ENCODE measurements at regions not wholly inside any gene's neighbourhood (a gene's known extent, or its start where the extent isn't known, plus 50 kb on each side); places are given as distances from the start of the nearest gene placed in this dataset.

- TF ChIP-seq CHD2 (IDR thresholded peaks at IDR 0.05; ENCODE audit: low read length, partially characterized antibody) (no peak), EZH2phosphoT487 (IDR thresholded peaks at IDR 0.05; ENCODE audit: borderline replicate concordance, low read depth) (no peak), FOXM1 (IDR thresholded peaks at IDR 0.05; ENCODE audit: low read depth) (no peak), MEF2A (IDR thresholded peaks at IDR 0.05; ENCODE audit: borderline replicate concordance, low read depth) (no peak), YY1 (IDR thresholded peaks at IDR 0.05; ENCODE audit: low read depth) (no peak), PBX3 (IDR thresholded peaks at IDR 0.05) (no peak), MXI1 (IDR thresholded peaks at IDR 0.05; ENCODE audit: low read depth, low read length) (no peak)
Measured at GRCh38 chr5:3386637-3387036, 209.0 kb upstream of the IRX1 start (continued).

- POLR2A ChIA-PET: no interaction called here
Measured at GRCh38 chr5:3385991-3386519, 209.6 kb upstream of the IRX1 start.

More at GRCh38 chr5:3385991-3386519, 209.6 kb upstream of the IRX1 start:
- no peak overlapping the region for H3K4me3 ChIP-seq (ENCODE audit: low read depth in 2 of 2, low read length in 1 of 2)
- no peaks in the 10 kb centered on the region for H3K9me2 ChIP-seq
- CTCF ChIA-PET: no interaction called here
- 6% methylated on average over 16 of the region's 16 CpGs for WGBS (ENCODE audit: low lambda C conversion rate)
- H3K27ac ChIP-seq (ENCODE audit: low read depth in 2 of 2, low read length in 1 of 2): no peak overlapping the region
- TF ChIP-seq NRF1 (IDR thresholded peaks at IDR 0.05; ENCODE audit: low read depth, low read length): no peak
- no peak for TF ChIP-seq ZBTB33 (IDR thresholded peaks at IDR 0.05; ENCODE audit: borderline replicate concordance, low read depth)
- no peak for TF ChIP-seq MAX (IDR thresholded peaks at IDR 0.05; ENCODE audit: low read depth)
- TF ChIP-seq RFX5 (IDR thresholded peaks at IDR 0.05; ENCODE audit: low read length): no peak
- no peak for TF ChIP-seq EP300 (IDR thresholded peaks at IDR 0.05; ENCODE audit: borderline replicate concordance in 1 of 2, low read depth in 1 of 2, low read length in 1 of 2)
- no peak for TF ChIP-seq RCOR1 (IDR thresholded peaks at IDR 0.05; ENCODE audit: low read length)
- DNase-seq: no peak
- no peaks in the 10 kb centered on the region for H3K4me1 ChIP-seq (ENCODE audit: control insufficient read depth in 1 of 2, insufficient read depth in 2 of 2, low read depth in 1 of 2, low read length in 1 of 2)
- H3K79me2 ChIP-seq (ENCODE audit: insufficient read depth): no peaks in the 10 kb centered on the region
- H3K9me3 ChIP-seq: no peaks in the 10 kb centered on the region
- no peak overlapping the region for H3K4me2 ChIP-seq
- H3K9ac ChIP-seq: no peak overlapping the region
- H2AFZ ChIP-seq (ENCODE audit: low read depth): no peak overlapping the region
- no peaks in the 10 kb centered on the region for H3K36me3 ChIP-seq (replicated peaks in 1 of 2; ENCODE audit: control insufficient read depth in 1 of 2, insufficient read depth in 2 of 2, low read length in 1 of 2)
- no peaks in the 10 kb centered on the region for H3F3A ChIP-seq (replicated peaks; ENCODE audit: insufficient read depth)
- no peaks in the 10 kb centered on the region for H4K20me1 ChIP-seq (ENCODE audit: insufficient read depth)
- no peaks in the 10 kb centered on the region; the same call in 1 of the 2 replicates for H3K27me3 ChIP-seq (ENCODE audit: insufficient read depth)
